ENCODE measurements at regions not wholly inside any gene's neighbourhood (a gene's known extent, or its start where the extent isn't known, plus 50 kb on each side); places are given as distances from the start of the nearest gene placed in this dataset.

DNA sequence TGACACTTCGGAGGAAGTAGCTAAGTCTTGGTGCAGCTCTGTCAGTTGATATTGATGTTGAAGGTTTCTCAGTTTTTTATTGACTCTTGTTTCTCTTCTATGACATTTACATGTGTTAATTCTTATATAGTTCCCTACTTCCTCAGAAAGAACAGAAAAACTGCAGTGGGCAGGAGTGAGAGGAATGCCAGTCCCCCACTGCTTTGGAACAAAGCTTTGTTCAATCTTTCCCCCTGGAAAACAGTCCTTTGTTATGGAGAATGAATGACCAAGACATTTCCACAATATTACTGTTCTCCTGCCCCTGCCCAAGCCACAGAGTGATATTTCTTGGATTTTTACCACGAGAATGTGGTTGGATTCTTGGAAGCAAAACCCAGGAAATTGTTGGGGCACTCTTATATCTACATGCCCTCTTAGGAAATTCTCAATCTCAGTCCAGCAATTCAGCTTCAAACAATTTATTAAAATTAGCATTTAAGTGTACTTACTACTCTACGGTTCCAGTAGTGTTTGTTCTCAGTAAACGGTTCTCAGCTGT, 258.0 kb upstream of the KCND2 start:
- Histone ChIP-seq H3K9me3 (replicated peaks; ENCODE audit: control insufficient read depth, insufficient read depth, low read length) (no peaks in the 10 kb centered on the region), H3K4me3 (no peak overlapping the region), H3K4me2 (ENCODE audit: control insufficient read depth, insufficient read depth) (no peak overlapping the region), H3K9ac (ENCODE audit: control insufficient read depth, insufficient read depth, low read length) (no peak overlapping the region), H3K27me3 (replicated peaks in 1 of 2; ENCODE audit: control insufficient read depth in 2 of 2, insufficient read depth in 2 of 2, low read length in 1 of 2) (no peaks in the 10 kb centered on the region), H3K4me1 (ENCODE audit: control insufficient read depth, insufficient read depth, low read length) (no peaks in the 10 kb centered on the region), H3K27ac (ENCODE audit: control insufficient read depth, insufficient read depth) (no peak overlapping the region), H4K20me1 (ENCODE audit: control insufficient read depth, insufficient read depth) (no peaks in the 10 kb centered on the region), H3K36me3 (ENCODE audit: control insufficient read depth in 2 of 2, insufficient read depth in 2 of 2, low read length in 1 of 2) (no peaks in the 10 kb centered on the region), H3K79me2 (ENCODE audit: control insufficient read depth, insufficient read depth, low read length) (no peaks in the 10 kb centered on the region), H2AFZ (ENCODE audit: control insufficient read depth, low read depth, low read length) (no peak overlapping the region)
- no peak for DNase-seq (ENCODE audit: low read depth, low spot score)
- ChIA-PET CTCF (no interaction called here), POLR2A (no interaction called here), SMC1A (ENCODE audit: uncharacterized antibody, unreplicated experiment) (no interaction called here), RAD21 (ENCODE audit: unreplicated experiment) (no interaction called here)
- FAIRE-seq, result no peak
- BruUV-seq (replicated peaks), result no TSS peak
- in situ Hi-C loops (cut with MboI) (no loop called here), intact Hi-C loops (cut with micrococcal nuclease; ENCODE audit: unreplicated experiment) (no loop called here)
- no peak for ATAC-seq
- 13% methylated on average over 4 of the region's 4 CpGs for WGBS (ENCODE audit: insufficient coverage, insufficient replicate concordance, low lambda C conversion rate, missing lambda C conversion rate)
- TF ChIP-seq SIN3A (IDR thresholded peaks at IDR 0.05; ENCODE audit: low read depth, low read length) (no peak), YY1 (IDR thresholded peaks at IDR 0.05; ENCODE audit: low read depth, low read length) (no peak), KAT2A (conservative IDR thresholded peaks at IDR 0.05; ENCODE audit: control insufficient read depth, low read depth, low read length) (no peak), CHD1 (IDR thresholded peaks at IDR 0.05; ENCODE audit: low read depth, low read length) (no peak), CBX3 (IDR thresholded peaks at IDR 0.05; ENCODE audit: borderline replicate concordance, low read depth) (no peak), RAD51 (IDR thresholded peaks at IDR 0.05) (no peak), SPI1 (IDR thresholded peaks at IDR 0.05; ENCODE audit: borderline replicate concordance, insufficient read depth, low read depth, low read length) (no peak), NKRF (conservative IDR thresholded peaks at IDR 0.05) (no peak), PRDM15 (CRISPR knock-in tag; IDR thresholded peaks at IDR 0.05) (no peak), ATF3 (IDR thresholded peaks at IDR 0.05; ENCODE audit: borderline replicate concordance, extremely low read depth, low read depth, low read length) (no peak)
- TF ChIP-seq, protein P1, sequence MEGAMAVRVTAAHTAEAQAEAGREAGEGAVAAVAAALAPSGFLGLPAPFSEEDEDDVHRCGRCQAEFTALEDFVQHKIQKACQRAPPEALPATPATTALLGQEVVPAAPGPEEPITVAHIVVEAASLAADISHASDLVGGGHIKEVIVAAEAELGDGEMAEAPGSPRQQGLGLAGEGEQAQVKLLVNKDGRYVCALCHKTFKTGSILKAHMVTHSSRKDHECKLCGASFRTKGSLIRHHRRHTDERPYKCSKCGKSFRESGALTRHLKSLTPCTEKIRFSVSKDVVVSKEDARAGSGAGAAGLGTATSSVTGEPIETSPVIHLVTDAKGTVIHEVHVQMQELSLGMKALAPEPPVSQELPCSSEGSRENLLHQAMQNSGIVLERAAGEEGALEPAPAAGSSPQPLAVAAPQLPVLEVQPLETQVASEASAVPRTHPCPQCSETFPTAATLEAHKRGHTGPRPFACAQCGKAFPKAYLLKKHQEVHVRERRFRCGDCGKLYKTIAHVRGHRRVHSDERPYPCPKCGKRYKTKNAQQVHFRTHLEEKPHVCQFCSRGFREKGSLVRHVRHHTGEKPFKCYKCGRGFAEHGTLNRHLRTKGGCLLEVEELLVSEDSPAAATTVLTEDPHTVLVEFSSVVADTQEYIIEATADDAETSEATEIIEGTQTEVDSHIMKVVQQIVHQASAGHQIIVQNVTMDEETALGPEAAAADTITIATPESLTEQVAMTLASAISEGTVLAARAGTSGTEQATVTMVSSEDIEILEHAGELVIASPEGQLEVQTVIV (IDR thresholded peaks at IDR 0.05; ENCODE audit: borderline replicate concordance, partially characterized antibody), result no peak
- TF ChIP-seq, protein P2, sequence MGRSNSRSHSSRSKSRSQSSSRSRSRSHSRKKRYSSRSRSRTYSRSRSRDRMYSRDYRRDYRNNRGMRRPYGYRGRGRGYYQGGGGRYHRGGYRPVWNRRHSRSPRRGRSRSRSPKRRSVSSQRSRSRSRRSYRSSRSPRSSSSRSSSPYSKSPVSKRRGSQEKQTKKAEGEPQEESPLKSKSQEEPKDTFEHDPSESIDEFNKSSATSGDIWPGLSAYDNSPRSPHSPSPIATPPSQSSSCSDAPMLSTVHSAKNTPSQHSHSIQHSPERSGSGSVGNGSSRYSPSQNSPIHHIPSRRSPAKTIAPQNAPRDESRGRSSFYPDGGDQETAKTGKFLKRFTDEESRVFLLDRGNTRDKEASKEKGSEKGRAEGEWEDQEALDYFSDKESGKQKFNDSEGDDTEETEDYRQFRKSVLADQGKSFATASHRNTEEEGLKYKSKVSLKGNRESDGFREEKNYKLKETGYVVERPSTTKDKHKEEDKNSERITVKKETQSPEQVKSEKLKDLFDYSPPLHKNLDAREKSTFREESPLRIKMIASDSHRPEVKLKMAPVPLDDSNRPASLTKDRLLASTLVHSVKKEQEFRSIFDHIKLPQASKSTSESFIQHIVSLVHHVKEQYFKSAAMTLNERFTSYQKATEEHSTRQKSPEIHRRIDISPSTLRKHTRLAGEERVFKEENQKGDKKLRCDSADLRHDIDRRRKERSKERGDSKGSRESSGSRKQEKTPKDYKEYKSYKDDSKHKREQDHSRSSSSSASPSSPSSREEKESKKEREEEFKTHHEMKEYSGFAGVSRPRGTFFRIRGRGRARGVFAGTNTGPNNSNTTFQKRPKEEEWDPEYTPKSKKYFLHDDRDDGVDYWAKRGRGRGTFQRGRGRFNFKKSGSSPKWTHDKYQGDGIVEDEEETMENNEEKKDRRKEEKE (IDR thresholded peaks at IDR 0.05), result no peak
